Neural cell (in vitro differentiated cells): ENCODE measurements at regions not wholly inside any gene's neighbourhood (a gene's known extent, or its start where the extent isn't known, plus 50 kb on each side); places are given as distances from the start of the nearest gene placed in this dataset.

Experiments
- H2AFZ ChIP-seq: fragments of 200-600, 300-800 bp; sonication (generic), shearing (Covaris generic); 2 replicates; pipeline ENCODE4 v1.6.0; 2014; ENCODE audit warnings: low read depth, mild to moderate bottlenecking, antibody characterized with exemption, low read length, moderate library complexity
- H3F3A ChIP-seq: fragments of 200-600 bp; shearing (Covaris generic); 2 replicates; pipeline ENCODE4 v1.6.1; 2016; ENCODE audit warnings: mild to moderate bottlenecking, moderate library complexity, mixed read lengths, antibody characterized with exemption, low read length; ENCODE audit not compliant: insufficient read depth, poor library complexity, severe bottlenecking
- H3K27ac ChIP-seq: fragments of 200-600, 300-800 bp; sonication (generic), shearing (Covaris generic); 2 replicates; pipeline ENCODE4 v1.5.1; 2014; ENCODE audit warnings: mild to moderate bottlenecking, low read length, moderate library complexity
- H3K27me3 ChIP-seq: fragments of 300-800, 200-600 bp; sonication (generic), shearing (Covaris generic); 2 replicates; pipeline ENCODE4 v1.6.0; 2014; ENCODE audit warnings: mild to moderate bottlenecking, low read depth, low read length, moderate library complexity; ENCODE audit not compliant: insufficient read depth
- H3K36me3 ChIP-seq: fragments of 300-800, 200-600 bp; sonication (generic), shearing (Covaris generic); 2 replicates; pipeline ENCODE4 v1.5.1; 2014; ENCODE audit warnings: mild to moderate bottlenecking, antibody characterized with exemption, low read length, moderate library complexity; ENCODE audit not compliant: insufficient read depth
- H3K4me2 ChIP-seq: fragments of 300-800, 200-600 bp; sonication (generic), shearing (Covaris generic); 2 replicates; pipeline ENCODE4 v1.6.0; 2014; ENCODE audit warnings: mild to moderate bottlenecking, low read length
- H3K4me3 ChIP-seq: fragments of 300-800, 200-600 bp; sonication (generic), shearing (Covaris generic); 2 replicates; pipeline ENCODE4 v1.5.1; 2014; ENCODE audit warnings: mild to moderate bottlenecking, low read length, moderate library complexity
- H3K79me2 ChIP-seq: fragments of 200-600 bp; shearing (Covaris generic); replicated peaks from 2 replicates; pipeline ENCODE4 v1.6.0; 2014; ENCODE audit warnings: mild to moderate bottlenecking, low read length, moderate library complexity; ENCODE audit not compliant: insufficient read depth
- H3K9ac ChIP-seq: fragments of 300-800, 200-600 bp; sonication (generic), shearing (Covaris generic); 2 replicates; pipeline ENCODE4 v1.6.1; 2016; ENCODE audit warnings: mild to moderate bottlenecking, low read length, mixed read lengths
- H3K9me2 ChIP-seq: fragments of 200-600 bp; shearing (Covaris generic); 2 replicates; pipeline ENCODE4 v1.6.1; 2016; ENCODE audit warnings: mild to moderate bottlenecking, low read length, mixed read lengths; ENCODE audit not compliant: insufficient read depth
- H3K9me3 ChIP-seq: fragments of 200-600, 300-800 bp; sonication (generic), shearing (Covaris generic); 2 replicates; pipeline ENCODE4 v1.6.1; 2016; ENCODE audit warnings: mild to moderate bottlenecking, mixed run types, low read length, moderate library complexity, mixed read lengths
- H4K20me1 ChIP-seq: fragments of 200-600 bp; shearing (Covaris generic); 2 replicates; pipeline ENCODE4 v1.6.1; 2016; ENCODE audit warnings: mild to moderate bottlenecking, mixed run types; ENCODE audit not compliant: insufficient read depth
- EP300 ChIP-seq: fragments of 450-650 bp; conservative IDR thresholded peaks from 2 replicates; pipeline ENCODE4 v1.6.1; 2014; ENCODE audit warnings: antibody characterized with exemption, mild to moderate bottlenecking, moderate library complexity; ENCODE audit not compliant: poor library complexity, severe bottlenecking
- EZH2 ChIP-seq: fragments of 200-600, 300-800 bp; shearing (Covaris generic), sonication (generic); IDR thresholded peaks from 2 replicates; pipeline ENCODE4 v1.6.1; 2014; ENCODE audit warnings: antibody characterized with exemption, low read length, borderline replicate concordance, mild to moderate bottlenecking; ENCODE audit not compliant: insufficient read depth, poor library complexity, severe bottlenecking
- MXI1 ChIP-seq: fragments of 450-650 bp; conservative IDR thresholded peaks from 2 replicates; pipeline ENCODE4 v1.6.1; 2014; ENCODE audit warnings: antibody characterized with exemption, mild to moderate bottlenecking; ENCODE audit not compliant: poor library complexity, severe bottlenecking
- RAD21 ChIP-seq: fragments of 450-650 bp; conservative IDR thresholded peaks from 2 replicates; pipeline ENCODE4 v1.6.1; 2014; ENCODE audit warnings: antibody characterized with exemption, mild to moderate bottlenecking, moderate library complexity
- SMC3 ChIP-seq: fragments of 450-650 bp; conservative IDR thresholded peaks from 2 replicates; pipeline ENCODE4 v1.6.1; 2014; ENCODE audit warnings: antibody characterized with exemption, mild to moderate bottlenecking, moderate library complexity; ENCODE audit not compliant: poor library complexity
- TAF1 ChIP-seq: IDR thresholded peaks from 2 replicates; pipeline ENCODE4 v1.6.1; 2012; ENCODE audit warnings: low read depth
- TF ChIP-seq, protein P1 (sequence below): fragments of 450-650 bp; IDR thresholded peaks from 2 replicates; pipeline ENCODE4 v1.5.1; 2014; ENCODE audit warnings: antibody characterized with exemption, mild to moderate bottlenecking, moderate library complexity; ENCODE audit not compliant: poor library complexity, severe bottlenecking
- TF ChIP-seq, protein P2 (sequence below): IDR thresholded peaks from 2 replicates; pipeline ENCODE4 v1.6.1; 2012; ENCODE audit warnings: borderline replicate concordance

DNA sequence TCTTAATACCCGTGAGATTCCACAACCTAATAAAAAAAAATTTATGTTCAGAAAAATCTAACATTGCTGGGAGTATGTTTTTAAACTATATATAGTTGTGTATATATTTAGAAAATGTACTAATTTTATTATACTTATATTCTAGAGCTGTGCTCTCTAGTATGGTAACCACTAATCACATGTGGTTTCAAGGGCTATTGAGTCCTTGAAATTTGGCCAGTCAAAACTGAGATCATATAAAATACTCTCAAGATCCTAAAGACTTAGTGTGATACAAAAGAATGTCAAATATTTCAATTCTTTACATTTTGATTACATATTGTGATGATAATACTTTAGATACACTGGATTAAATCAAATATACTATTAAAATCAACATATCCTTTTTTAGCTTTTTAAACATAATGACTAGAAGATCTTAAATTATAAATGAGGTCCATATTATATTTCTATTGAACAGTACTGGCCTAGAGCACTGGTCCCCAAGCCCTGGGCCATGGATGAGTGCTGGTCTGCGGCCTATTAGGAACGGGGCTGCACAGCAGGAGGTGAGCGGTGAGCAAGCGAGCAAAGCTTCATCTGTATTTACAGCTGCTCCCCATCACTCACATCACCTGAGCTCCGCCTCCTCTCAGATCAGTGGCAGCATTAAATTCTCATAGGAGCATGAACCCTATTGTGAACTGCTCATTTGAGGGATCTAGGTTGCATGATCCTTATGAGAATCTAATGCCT lies 176.5 kb upstream of the NBEA start:
- H3K36me3 ChIP-seq: no peaks in the 10 kb centered on the region
- no peak overlapping the region for H3K4me3 ChIP-seq

DNA sequence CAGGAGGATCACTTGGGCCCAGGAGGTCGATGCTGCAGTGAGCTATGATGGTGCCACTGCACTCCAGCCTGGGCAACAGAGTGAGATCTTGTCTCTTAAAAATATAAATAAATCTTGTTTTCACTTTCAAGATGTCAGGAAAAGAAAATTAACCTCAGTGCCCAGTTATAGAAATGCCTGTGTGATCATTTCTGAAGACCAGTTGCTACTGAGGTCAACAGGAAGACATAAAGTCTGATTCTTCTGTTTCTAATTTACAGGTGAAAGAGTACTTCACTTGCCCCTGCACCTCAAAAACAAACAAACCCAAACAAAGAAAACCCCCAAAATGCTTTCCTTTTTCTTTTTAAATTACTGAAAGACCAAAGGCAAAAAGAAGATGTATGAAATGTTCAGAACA lies 174.3 kb upstream of the NBEA start:
- Histone ChIP-seq H3K4me3 (no peak overlapping the region), H2AFZ (no peak overlapping the region), H3K9me3 (no peaks in the 10 kb centered on the region), H3K27ac (no peak overlapping the region), H3F3A (no peaks in the 10 kb centered on the region), H4K20me1 (no peaks in the 10 kb centered on the region), H3K4me2 (no peak overlapping the region), H3K27me3 (no peaks in the 10 kb centered on the region), H3K36me3 (no peaks in the 10 kb centered on the region), H3K79me2 (no peaks in the 10 kb centered on the region), H3K9me2 (no peaks in the 10 kb centered on the region), H3K9ac (no peak overlapping the region)
- TF ChIP-seq, protein P1, sequence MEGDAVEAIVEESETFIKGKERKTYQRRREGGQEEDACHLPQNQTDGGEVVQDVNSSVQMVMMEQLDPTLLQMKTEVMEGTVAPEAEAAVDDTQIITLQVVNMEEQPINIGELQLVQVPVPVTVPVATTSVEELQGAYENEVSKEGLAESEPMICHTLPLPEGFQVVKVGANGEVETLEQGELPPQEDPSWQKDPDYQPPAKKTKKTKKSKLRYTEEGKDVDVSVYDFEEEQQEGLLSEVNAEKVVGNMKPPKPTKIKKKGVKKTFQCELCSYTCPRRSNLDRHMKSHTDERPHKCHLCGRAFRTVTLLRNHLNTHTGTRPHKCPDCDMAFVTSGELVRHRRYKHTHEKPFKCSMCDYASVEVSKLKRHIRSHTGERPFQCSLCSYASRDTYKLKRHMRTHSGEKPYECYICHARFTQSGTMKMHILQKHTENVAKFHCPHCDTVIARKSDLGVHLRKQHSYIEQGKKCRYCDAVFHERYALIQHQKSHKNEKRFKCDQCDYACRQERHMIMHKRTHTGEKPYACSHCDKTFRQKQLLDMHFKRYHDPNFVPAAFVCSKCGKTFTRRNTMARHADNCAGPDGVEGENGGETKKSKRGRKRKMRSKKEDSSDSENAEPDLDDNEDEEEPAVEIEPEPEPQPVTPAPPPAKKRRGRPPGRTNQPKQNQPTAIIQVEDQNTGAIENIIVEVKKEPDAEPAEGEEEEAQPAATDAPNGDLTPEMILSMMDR: no peak
- TF ChIP-seq TAF1 (no peak), EP300 (no peak), EZH2 (no peak), RAD21 (no peak), SMC3 (no peak), MXI1 (no peak)
- TF ChIP-seq, protein P2, sequence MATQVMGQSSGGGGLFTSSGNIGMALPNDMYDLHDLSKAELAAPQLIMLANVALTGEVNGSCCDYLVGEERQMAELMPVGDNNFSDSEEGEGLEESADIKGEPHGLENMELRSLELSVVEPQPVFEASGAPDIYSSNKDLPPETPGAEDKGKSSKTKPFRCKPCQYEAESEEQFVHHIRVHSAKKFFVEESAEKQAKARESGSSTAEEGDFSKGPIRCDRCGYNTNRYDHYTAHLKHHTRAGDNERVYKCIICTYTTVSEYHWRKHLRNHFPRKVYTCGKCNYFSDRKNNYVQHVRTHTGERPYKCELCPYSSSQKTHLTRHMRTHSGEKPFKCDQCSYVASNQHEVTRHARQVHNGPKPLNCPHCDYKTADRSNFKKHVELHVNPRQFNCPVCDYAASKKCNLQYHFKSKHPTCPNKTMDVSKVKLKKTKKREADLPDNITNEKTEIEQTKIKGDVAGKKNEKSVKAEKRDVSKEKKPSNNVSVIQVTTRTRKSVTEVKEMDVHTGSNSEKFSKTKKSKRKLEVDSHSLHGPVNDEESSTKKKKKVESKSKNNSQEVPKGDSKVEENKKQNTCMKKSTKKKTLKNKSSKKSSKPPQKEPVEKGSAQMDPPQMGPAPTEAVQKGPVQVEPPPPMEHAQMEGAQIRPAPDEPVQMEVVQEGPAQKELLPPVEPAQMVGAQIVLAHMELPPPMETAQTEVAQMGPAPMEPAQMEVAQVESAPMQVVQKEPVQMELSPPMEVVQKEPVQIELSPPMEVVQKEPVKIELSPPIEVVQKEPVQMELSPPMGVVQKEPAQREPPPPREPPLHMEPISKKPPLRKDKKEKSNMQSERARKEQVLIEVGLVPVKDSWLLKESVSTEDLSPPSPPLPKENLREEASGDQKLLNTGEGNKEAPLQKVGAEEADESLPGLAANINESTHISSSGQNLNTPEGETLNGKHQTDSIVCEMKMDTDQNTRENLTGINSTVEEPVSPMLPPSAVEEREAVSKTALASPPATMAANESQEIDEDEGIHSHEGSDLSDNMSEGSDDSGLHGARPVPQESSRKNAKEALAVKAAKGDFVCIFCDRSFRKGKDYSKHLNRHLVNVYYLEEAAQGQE: no peak

More for the DNA sequence above, 176.5 kb upstream of the NBEA start:
- H3F3A ChIP-seq: no peaks in the 10 kb centered on the region
- H3K4me2 ChIP-seq: no peak overlapping the region
- no peak overlapping the region for H2AFZ ChIP-seq
- H3K9ac ChIP-seq: no peak overlapping the region
- no peak overlapping the region for H3K27ac ChIP-seq
- no peaks in the 10 kb centered on the region for H4K20me1 ChIP-seq
- no peaks in the 10 kb centered on the region for H3K79me2 ChIP-seq
- H3K9me3 ChIP-seq: no peaks in the 10 kb centered on the region
- TF ChIP-seq SMC3 (no peak), RAD21 (no peak)
- TF ChIP-seq, protein P1: no peak
- H3K9me2 ChIP-seq: no peaks in the 10 kb centered on the region
- no peaks in the 10 kb centered on the region for H3K27me3 ChIP-seq
